ENCODE measurements at regions not wholly inside any gene's neighbourhood (a gene's known extent, or its start where the extent isn't known, plus 50 kb on each side); places are given as distances from the start of the nearest gene placed in this dataset.

DNA sequence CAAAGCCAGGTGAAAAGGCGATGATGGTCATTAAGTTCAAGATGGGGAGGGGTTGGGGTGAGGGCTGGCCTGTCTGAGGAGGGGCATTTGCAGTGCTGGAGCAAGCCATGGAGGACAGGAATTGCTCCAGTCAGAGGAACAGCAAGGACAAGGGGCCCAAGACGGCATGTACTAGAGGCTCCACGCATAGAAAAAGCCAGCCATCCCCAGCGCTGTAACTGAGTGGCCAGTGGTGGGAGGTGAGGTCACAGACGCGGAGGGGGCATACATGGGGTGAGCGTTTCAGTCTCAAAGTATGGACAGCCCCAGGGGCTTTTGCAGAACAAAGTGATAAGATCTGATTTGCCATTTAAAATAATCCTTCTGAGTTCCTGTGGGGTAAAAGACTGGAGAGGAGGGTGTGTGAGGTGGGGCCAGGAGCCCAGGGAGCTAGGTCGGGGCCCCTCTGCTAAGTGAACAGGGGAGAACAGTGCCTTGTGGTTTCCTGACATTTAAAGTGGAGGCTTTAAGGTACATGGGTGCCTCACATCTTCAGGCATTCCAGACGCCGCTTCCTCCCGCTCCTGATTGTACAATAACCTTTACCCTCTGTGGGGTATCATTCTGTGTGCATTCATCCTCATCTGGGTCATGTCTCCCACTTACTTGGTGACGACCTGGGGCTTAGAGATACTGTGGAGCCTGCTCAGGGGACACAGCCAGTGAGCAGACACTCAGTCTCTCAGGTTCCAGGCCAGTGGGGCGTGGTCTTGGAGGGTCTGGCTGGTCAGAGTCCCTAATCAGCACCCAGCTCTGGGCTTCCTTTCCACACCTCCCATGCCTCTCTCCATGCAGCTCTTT is 105.6 kb upstream of the GPR26 start:
- no peaks in the 10 kb centered on the region for H3K27me3 ChIP-seq (ENCODE audit: insufficient read depth, poor library complexity, severe bottlenecking)
- no peak overlapping the region for H3K4me3 ChIP-seq (replicated peaks; ENCODE audit: insufficient read depth, low read length)
- no peak for DNase-seq (ENCODE audit: low read depth in 1 of 2, low spot score in 1 of 2)
- TF ChIP-seq, protein P1, sequence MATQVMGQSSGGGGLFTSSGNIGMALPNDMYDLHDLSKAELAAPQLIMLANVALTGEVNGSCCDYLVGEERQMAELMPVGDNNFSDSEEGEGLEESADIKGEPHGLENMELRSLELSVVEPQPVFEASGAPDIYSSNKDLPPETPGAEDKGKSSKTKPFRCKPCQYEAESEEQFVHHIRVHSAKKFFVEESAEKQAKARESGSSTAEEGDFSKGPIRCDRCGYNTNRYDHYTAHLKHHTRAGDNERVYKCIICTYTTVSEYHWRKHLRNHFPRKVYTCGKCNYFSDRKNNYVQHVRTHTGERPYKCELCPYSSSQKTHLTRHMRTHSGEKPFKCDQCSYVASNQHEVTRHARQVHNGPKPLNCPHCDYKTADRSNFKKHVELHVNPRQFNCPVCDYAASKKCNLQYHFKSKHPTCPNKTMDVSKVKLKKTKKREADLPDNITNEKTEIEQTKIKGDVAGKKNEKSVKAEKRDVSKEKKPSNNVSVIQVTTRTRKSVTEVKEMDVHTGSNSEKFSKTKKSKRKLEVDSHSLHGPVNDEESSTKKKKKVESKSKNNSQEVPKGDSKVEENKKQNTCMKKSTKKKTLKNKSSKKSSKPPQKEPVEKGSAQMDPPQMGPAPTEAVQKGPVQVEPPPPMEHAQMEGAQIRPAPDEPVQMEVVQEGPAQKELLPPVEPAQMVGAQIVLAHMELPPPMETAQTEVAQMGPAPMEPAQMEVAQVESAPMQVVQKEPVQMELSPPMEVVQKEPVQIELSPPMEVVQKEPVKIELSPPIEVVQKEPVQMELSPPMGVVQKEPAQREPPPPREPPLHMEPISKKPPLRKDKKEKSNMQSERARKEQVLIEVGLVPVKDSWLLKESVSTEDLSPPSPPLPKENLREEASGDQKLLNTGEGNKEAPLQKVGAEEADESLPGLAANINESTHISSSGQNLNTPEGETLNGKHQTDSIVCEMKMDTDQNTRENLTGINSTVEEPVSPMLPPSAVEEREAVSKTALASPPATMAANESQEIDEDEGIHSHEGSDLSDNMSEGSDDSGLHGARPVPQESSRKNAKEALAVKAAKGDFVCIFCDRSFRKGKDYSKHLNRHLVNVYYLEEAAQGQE (IDR thresholded peaks at IDR 0.05; ENCODE audit: insufficient replicate concordance, low read depth) = no peak
- TF ChIP-seq GABPA (IDR thresholded peaks at IDR 0.05; ENCODE audit: low read depth) = no peak
- TF ChIP-seq SPI1 (IDR thresholded peaks at IDR 0.05; ENCODE audit: borderline replicate concordance, low read depth) = no peak
- TF ChIP-seq, protein P2, sequence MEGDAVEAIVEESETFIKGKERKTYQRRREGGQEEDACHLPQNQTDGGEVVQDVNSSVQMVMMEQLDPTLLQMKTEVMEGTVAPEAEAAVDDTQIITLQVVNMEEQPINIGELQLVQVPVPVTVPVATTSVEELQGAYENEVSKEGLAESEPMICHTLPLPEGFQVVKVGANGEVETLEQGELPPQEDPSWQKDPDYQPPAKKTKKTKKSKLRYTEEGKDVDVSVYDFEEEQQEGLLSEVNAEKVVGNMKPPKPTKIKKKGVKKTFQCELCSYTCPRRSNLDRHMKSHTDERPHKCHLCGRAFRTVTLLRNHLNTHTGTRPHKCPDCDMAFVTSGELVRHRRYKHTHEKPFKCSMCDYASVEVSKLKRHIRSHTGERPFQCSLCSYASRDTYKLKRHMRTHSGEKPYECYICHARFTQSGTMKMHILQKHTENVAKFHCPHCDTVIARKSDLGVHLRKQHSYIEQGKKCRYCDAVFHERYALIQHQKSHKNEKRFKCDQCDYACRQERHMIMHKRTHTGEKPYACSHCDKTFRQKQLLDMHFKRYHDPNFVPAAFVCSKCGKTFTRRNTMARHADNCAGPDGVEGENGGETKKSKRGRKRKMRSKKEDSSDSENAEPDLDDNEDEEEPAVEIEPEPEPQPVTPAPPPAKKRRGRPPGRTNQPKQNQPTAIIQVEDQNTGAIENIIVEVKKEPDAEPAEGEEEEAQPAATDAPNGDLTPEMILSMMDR (IDR thresholded peaks at IDR 0.05; ENCODE audit: insufficient read depth, low read length) = no peak
- no peak overlapping the region for H3K27ac ChIP-seq (replicated peaks)

DNA sequence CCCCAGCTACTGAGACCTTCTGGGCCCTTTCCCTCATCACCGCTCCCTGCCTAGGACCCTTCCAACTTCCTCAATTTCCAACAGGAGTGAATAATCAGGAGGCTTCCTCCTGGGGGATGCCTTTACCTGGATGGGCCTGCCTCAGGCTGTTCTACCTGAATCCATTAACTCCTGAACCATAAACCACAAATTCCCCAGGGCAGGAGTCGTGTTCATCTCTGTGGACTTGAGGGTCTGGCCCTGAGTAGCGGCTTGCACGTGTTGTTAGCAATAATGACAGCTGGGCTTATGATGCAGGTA is 105.1 kb upstream of the GPR26 start:
- no peak overlapping the region for H3K27ac ChIP-seq (replicated peaks)
- no peaks in the 10 kb centered on the region for H3K27me3 ChIP-seq (ENCODE audit: insufficient read depth, poor library complexity, severe bottlenecking)
- DNase-seq (ENCODE audit: low read depth in 1 of 2, low spot score in 1 of 2) = no peak
- TF ChIP-seq SPI1 (IDR thresholded peaks at IDR 0.05; ENCODE audit: borderline replicate concordance, low read depth) (no peak), GABPA (IDR thresholded peaks at IDR 0.05; ENCODE audit: low read depth) (no peak), POLR2AphosphoS5 (IDR thresholded peaks at IDR 0.05; ENCODE audit: low read depth) (no peak)
- TF ChIP-seq, protein P2 (IDR thresholded peaks at IDR 0.05; ENCODE audit: insufficient read depth, low read length) = no peak
- TF ChIP-seq, protein P1 (IDR thresholded peaks at IDR 0.05; ENCODE audit: insufficient replicate concordance, low read depth) = no peak
- H3K4me3 ChIP-seq (replicated peaks; ENCODE audit: insufficient read depth, low read length) = no peak overlapping the region

DNA sequence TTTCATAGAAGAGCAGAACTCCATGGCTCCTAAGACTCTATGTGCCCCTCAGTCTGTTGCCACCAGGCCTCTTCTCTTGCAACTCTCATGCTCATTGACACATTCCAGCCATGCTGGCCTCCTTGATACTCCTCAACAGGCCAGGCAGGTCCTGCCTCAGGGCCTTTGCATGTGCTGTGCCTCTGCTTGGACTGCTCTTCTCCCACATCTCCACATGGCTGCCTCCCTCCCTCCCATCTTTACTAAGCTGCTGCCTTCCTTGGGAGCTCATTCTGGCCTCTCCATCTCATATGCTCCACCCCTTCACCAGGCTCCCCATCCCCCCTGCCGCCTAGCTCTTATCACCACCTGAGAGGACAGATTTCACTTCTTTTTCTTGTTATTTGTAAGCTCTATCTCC is 103.8 kb upstream of the GPR26 start:
- Histone ChIP-seq H3K4me3 (replicated peaks; ENCODE audit: insufficient read depth, low read length) (no peak overlapping the region), H3K27ac (replicated peaks) (no peak overlapping the region), H3K27me3 (ENCODE audit: insufficient read depth, poor library complexity, severe bottlenecking) (no peaks in the 10 kb centered on the region)
- DNase-seq (ENCODE audit: low read depth in 1 of 2, low spot score in 1 of 2) = no peak
- no peak for TF ChIP-seq SPI1 (IDR thresholded peaks at IDR 0.05; ENCODE audit: borderline replicate concordance, low read depth)
- TF ChIP-seq GABPA (IDR thresholded peaks at IDR 0.05; ENCODE audit: low read depth) = no peak
- TF ChIP-seq, protein P1 (IDR thresholded peaks at IDR 0.05; ENCODE audit: insufficient replicate concordance, low read depth) = no peak
- no peak for TF ChIP-seq POLR2AphosphoS5 (IDR thresholded peaks at IDR 0.05; ENCODE audit: low read depth)
- TF ChIP-seq, protein P2 (IDR thresholded peaks at IDR 0.05; ENCODE audit: insufficient read depth, low read length) = no peak
